ENCODE measurements at regions not wholly inside any gene's neighbourhood (a gene's known extent, or its start where the extent isn't known, plus 50 kb on each side); places are given as distances from the start of the nearest gene placed in this dataset.

- no peak for TF ChIP-seq POLR2A (IDR thresholded peaks at IDR 0.05)
- no peak for TF ChIP-seq CTCF (IDR thresholded peaks at IDR 0.05)
Observed at GRCh38 chr2:66721776-66722175, 286.9 kb downstream of the MEIS1 start.

Data from esophagus squamous epithelium (tissue), 4 donors.